ENCODE measurements at regions not wholly inside any gene's neighbourhood (a gene's known extent, or its start where the extent isn't known, plus 50 kb on each side); places are given as distances from the start of the nearest gene placed in this dataset.

DNA sequence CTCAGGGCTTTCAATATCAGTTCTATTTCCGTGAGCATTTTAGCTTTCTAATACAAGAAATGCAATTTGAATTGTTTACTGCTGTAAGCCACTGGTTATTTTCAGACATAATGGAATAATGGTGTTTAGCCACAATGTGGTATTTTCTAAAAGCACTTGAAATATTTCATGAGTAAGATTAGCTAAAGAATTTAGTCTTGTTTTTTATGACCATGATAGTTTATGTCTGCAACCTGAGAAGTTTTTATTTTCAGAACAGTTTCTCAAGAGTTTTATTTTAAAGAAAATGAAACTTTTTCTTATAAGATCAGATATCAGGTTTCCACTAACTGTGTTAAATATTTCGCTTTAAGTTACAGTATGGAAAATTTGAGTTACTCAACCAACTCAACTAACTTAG, 60.2 kb downstream of the SLIT2 start:
- TF ChIP-seq, protein P1, sequence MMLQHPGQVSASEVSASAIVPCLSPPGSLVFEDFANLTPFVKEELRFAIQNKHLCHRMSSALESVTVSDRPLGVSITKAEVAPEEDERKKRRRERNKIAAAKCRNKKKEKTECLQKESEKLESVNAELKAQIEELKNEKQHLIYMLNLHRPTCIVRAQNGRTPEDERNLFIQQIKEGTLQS (IDR thresholded peaks at IDR 0.05), result no peak
- TF ChIP-seq, protein P1 (CRISPR knock-in tag; conservative IDR thresholded peaks at IDR 0.05), result no peak
- TF ChIP-seq POLR2AphosphoS2 (IDR thresholded peaks at IDR 0.05; ENCODE audit: low read length) (no peak), POLR2A (conservative IDR thresholded peaks at IDR 0.05) (no peak), ZNF263 (CRISPR knock-in tag; IDR thresholded peaks at IDR 0.05; ENCODE audit: borderline replicate concordance) (no peak), FOXM1 (IDR thresholded peaks at IDR 0.05; ENCODE audit: low read depth) (no peak), FOXM1 (CRISPR knock-in tag; IDR thresholded peaks at IDR 0.05; ENCODE audit: low read depth) (no peak)
